OCI-LY1 (cell line): ENCODE measurements at regions not wholly inside any gene's neighbourhood (a gene's known extent, or its start where the extent isn't known, plus 50 kb on each side); places are given as distances from the start of the nearest gene placed in this dataset.

Experiments
- CTCF ChIP-seq: fragments of 200-600 bp; sonication (generic), shearing (Covaris generic); IDR thresholded peaks from 2 replicates; pipeline ENCODE4 v1.5.1; 2017; ENCODE audit warnings: mild to moderate bottlenecking, antibody characterized with exemption, low read length, moderate library complexity, mixed read lengths
- EZH2 ChIP-seq: fragments of 200-600 bp; sonication (generic), shearing (Covaris generic); IDR thresholded peaks from 2 replicates; pipeline ENCODE4 v1.8.0; 2017; ENCODE audit warnings: borderline replicate concordance, mixed run types, mild to moderate bottlenecking, antibody characterized with exemption, low read length, moderate library complexity, mixed read lengths

GRCh38 chr9:129478961-129479630, 141.8 kb downstream of the C9orf50 start:
- no peak for TF ChIP-seq CTCF
- no peak for TF ChIP-seq EZH2
